Esophagus muscularis mucosa (tissue), 2 donors: ENCODE measurements at regions not wholly inside any gene's neighbourhood (a gene's known extent, or its start where the extent isn't known, plus 50 kb on each side); places are given as distances from the start of the nearest gene placed in this dataset.

Experiments used
- POLR2A ChIP-seq: fragments of 450-650 bp; IDR thresholded peaks from one replicate; pipeline ENCODE4 v1.6.1; 2017; ENCODE audit warnings: antibody characterized with exemption, moderate library complexity, mild to moderate bottlenecking, low read depth
- POLR2AphosphoS5 ChIP-seq, 2 donors: sonication (generic); formaldehyde crosslinking; IDR thresholded peaks; one replicate each; pipeline ENCODE4 v1.6.1; 2017; ENCODE audit warnings: antibody characterized with exemption in 2 of 2

DNA sequence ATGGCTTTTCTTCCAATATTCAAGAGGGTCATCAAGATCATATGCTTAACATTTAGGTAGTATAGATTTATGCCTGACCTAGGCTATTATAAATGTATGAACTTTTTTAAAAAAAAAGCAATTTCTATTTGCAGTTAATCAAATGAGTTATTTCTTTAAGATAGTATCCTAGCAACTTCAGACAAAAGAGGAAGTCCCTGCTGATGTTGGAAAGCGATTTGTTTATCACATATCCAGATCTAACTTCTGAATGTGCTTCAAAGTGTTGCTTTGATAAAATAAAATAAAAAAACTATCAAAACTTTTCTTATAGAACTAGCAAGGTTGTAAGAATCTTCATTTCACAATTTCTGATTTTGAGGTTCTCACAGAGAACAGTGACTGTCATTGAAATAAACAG lies 401.9 kb upstream of the PHF14 start:
- TF ChIP-seq POLR2A, result no peak
- no peak for TF ChIP-seq POLR2AphosphoS5 (IDR thresholded peaks at IDR 0.05)
